ENCODE measurements at regions not wholly inside any gene's neighbourhood (a gene's known extent, or its start where the extent isn't known, plus 50 kb on each side); places are given as distances from the start of the nearest gene placed in this dataset.

GRCh38 chr17:14774774-14775173 lies 473.9 kb downstream of the HS3ST3B1 start:
- TF ChIP-seq, protein P1, sequence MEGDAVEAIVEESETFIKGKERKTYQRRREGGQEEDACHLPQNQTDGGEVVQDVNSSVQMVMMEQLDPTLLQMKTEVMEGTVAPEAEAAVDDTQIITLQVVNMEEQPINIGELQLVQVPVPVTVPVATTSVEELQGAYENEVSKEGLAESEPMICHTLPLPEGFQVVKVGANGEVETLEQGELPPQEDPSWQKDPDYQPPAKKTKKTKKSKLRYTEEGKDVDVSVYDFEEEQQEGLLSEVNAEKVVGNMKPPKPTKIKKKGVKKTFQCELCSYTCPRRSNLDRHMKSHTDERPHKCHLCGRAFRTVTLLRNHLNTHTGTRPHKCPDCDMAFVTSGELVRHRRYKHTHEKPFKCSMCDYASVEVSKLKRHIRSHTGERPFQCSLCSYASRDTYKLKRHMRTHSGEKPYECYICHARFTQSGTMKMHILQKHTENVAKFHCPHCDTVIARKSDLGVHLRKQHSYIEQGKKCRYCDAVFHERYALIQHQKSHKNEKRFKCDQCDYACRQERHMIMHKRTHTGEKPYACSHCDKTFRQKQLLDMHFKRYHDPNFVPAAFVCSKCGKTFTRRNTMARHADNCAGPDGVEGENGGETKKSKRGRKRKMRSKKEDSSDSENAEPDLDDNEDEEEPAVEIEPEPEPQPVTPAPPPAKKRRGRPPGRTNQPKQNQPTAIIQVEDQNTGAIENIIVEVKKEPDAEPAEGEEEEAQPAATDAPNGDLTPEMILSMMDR (IDR thresholded peaks at IDR 0.05; ENCODE audit: low read length), result no peak
- TF ChIP-seq EZH2 (IDR thresholded peaks at IDR 0.05; ENCODE audit: borderline replicate concordance, low read length), result no peak
